CD4-positive, alpha-beta T cell treated with Interleukin-4 for 1 hour (primary cell): ENCODE measurements at regions not wholly inside any gene's neighbourhood (a gene's known extent, or its start where the extent isn't known, plus 50 kb on each side); places are given as distances from the start of the nearest gene placed in this dataset.

Source experiments
- DNase-seq, 2 donors: peaks; one replicate each; pipeline ENCODE4 v3.0.0-alpha.2; 2020 to 2022

DNA sequence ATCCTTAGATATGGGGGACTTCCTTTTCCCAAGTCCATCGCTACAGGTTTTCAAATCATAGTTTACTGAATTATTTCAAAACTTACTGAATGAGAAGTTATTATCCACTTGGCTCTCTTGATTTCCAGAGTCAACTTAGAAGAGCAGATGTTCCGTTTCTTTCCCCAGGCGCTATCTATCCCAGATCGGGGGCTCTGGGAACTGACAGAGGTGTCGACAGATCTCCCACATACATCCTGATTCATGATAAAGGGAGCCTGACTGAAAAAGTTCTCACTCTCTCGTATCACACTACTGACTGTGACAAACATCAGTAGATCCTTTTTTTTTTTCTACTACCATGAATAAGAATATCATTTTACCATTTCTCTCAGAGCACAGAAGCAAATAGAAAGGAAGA lies 654.8 kb downstream of the RNF144B start:
- no peak for DNase-seq

DNA sequence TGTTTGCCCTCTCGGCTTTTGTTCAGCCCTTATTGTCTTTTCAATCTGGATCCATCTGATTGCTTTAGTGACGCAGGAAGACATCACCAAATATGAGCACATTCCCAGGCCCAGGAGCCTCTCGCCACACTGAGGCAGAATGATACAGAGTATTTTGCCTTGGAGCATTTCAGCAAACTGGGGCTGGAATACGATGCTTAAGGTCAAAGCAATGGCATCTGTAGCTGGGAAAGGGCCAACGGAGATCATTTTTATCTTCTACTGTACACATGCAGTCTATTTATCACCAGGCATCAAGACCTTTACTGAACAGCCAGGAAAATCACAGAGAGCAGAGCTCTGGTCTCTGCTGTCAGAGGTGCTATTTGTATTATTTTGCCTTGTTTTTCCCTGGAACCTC lies 655.3 kb downstream of the RNF144B start:
- DNase-seq: no peak

DNA sequence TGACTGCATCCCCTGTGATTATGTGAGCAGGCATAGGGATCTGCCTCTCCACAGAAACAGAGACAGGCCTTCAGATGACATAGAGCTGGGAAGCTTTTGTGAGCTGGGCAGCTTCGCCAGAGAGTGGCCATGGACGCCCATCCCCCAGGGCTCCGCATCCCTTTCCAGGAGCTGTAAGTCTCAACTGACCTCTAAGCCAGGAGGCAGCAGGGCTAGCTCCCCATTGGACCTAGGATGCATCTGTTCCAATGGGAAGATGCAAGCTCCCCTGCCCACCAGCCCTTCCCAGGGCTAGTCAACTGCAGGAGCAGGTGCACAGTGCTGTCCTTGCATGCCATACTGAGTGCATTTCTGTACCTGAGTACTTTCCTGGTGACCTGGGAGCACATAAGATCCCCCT lies 663.6 kb downstream of the RNF144B start:
- DNase-seq: no peak

GRCh38 chr6:19052219-19052618 lies 665.1 kb downstream of the RNF144B start:
- DNase-seq: no peak

GRCh38 chr6:19059102-19059501 lies 672.0 kb downstream of the RNF144B start:
- no peak for DNase-seq

DNA sequence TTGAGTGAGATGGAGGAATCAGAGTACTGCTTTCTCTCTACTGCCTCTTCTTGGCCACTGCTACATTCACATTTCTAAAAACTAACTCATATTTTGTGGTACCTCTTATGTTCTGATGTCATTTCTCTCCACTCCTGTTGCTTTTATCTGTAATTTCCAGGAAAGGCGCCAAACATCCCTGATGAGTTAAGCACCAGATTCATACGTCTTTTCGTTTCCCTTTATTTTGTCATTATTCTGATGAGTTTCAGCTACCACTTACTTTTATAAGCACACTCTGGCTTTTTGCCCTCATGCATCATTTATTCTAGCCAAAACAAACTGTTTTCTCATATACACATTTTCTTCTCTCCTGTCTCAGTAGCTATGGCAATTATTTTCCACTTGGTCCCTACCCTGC lies 680.0 kb downstream of the RNF144B start:
- no peak for DNase-seq

- DNase-seq: no peak
These were observed 683.4 kb downstream of the RNF144B start for GRCh38 chr6:19070520-19070919.

DNA sequence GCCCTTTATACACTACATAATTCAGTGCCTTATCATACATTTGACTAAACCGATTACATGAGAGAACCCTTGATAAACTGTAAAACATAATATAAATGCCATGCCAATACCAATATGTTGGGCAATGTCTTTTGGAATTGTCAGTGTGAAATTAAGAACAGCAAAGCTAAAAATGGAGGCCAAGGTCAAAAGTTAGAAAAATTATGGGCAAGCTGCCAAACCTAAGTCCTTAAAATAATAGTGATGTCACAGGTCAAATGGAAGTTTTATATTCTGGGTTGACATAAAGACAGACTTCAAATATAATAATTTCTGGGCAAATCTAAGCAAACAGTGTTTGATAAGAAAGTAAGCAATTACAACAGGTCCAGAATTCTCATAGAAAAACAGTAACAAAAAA lies 696.7 kb downstream of the RNF144B start:
- DNase-seq: no peak

DNA sequence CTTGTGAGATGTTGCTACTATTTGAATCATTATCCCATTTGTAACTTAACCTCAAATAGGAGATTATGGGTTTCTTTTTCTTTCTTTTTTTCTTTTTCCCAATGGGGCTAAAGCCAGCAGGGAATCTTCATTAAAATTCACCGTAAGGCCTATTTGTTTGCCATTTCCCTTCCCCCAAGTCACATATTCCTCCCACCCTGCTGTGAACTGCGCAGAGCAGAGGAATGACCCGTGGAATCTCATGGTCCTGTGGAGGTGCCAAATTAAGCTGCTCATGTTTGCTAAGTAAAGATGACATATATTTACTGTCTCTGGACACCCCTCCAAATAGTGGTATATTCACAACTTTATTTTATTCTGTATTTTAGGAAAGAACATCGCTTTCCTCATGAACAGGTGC lies 699.3 kb downstream of the RNF144B start:
- no peak for DNase-seq

GRCh38 chr6:19087296-19087695 lies 700.1 kb downstream of the RNF144B start:
- DNase-seq: no peak

GRCh38 chr6:19087897-19088296 lies 700.7 kb downstream of the RNF144B start:
- DNase-seq: no peak

GRCh38 chr6:19100752-19101151 lies 713.6 kb downstream of the RNF144B start:
- DNase-seq: no peak

DNA sequence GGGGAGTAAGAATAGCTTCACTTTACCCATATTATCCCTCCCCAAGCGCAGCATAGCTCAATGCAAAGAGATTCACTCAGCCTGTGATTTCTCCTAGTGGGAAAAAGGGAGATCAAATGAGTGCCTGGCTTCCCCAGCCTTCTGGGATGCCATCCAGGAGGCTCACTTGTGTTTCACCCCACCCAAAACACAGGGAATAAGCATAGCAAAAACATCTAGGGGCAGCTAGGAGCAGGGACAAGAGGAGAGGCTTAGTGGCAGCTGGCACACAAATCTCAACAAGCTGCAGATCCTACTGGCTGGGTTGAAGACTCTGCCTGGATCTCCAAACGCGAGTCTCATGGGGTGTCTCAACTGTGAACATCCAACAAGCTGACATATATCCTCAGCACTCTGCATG lies 715.8 kb downstream of the RNF144B start:
- DNase-seq: no peak

GRCh38 chr6:19107468-19107867 lies 720.3 kb downstream of the RNF144B start:
- no peak for DNase-seq

DNA sequence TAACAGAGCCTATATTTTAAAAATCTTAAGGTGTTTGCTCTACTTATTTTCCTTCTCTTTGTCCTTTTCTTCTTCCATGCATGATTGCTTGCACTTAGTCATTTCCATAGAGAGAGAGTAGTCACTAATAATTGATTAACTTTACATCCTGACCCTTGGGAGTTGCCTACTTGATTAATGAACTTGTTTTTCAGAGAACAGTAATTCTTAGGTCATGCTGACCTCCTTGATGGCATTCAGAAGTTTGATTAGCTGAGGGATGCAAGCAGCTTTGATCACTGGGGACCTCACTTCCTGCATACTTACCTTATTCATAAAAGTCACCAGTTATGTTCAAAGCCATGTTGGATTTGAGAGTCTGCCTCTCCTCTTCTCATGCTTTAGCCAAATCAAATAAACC lies 715.6 kb upstream of the ID4 start:
- no peak for DNase-seq

- no peak for DNase-seq
These were observed 710.1 kb upstream of the ID4 start for GRCh38 chr6:19127081-19127480.

DNA sequence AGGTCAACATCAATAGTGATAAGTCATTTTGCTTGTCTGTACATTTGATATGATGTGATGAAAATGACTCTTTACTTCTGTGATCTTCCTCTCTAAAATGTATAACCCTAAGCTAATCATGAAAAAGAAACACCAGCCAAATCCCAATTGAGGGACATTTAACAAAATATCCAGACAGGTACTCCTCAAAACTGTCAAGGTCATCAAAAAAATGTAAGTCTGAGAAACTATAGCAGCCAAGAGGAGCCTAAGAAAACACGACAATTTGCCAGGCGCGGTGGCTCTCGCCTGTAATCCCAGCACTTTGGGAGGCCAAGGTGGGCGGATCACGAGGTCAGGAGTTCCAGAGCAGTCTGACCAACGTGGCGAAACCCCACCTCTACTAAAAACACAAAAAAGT lies 708.5 kb upstream of the ID4 start:
- DNase-seq: no peak

DNA sequence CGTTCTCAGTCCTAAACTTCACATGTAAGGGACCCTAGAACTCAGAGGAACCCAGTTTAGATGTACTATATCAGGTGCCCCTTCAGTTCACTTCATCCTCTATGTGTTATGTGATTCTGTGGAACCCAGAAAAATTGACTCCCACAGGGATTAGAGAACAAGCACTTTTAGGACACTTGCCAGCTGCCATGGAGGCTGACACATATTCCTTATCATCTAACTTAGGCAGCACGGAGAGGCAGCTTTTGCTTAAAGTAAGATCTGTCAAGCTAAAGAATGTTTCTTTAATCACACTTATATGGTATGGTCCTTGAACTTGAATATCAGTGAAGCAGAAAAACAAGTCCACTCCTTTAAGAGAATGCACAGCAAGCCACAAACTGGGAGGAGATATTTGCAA lies 701.5 kb upstream of the ID4 start:
- DNase-seq: no peak

DNA sequence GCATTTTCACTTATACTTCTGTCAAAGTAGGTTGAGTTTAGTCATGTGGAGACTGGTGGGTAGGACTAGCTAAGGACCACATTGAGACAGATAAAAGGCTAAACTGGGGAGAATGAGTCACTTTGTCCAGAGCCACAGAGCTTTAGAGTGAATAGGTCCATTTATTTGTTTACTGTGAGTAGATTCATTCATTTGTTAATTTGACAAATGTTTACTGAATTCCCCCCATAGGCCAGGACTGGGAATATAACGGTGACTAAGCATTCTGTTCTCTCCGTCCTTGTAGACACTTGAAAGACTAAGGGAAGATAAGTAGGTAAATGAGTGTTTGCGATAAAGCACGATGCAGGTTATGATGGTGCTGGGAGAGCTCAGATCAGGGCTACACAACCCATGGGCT lies 699.7 kb upstream of the ID4 start:
- no peak for DNase-seq

DNA sequence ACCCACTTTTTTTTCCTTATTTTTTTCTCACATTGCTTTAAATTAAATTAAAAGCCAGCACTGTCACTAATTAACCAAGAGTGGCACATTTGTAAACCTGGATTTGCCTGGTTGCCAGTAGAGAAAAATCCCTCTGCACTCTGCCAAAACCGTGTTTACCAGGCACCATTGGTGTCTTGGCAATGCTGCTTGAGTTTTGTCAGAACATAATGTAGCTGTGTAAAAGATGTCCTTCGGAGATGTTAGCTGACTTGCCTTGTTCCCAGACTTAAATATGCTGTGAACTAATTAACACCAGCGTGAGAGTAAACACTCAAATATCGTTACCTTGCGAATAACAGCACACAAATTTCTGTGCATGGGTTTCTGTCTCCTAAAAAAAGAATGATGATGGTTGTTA lies 694.9 kb upstream of the ID4 start:
- DNase-seq: no peak

DNA sequence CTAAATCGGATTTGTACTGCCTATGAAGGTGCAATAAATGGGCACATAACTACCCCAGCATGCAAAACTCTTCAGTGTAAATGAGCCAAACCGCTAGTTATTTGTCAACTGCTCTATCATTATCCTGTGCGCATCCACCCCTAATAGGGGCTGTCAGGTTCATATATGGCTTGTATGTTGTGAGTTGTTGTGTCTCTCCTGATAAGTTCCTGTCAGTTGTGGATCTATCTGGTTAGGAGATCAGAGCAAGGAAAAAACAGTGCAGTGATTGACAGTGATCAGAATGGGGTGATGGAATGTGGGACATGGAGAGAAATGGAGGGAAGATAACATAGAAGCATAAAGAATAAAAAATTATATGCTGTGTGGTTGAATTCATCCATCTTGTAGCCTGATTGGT lies 686.9 kb upstream of the ID4 start:
- DNase-seq: no peak

- DNase-seq: no peak
These were observed 683.7 kb upstream of the ID4 start for GRCh38 chr6:19153270-19153980.

DNA sequence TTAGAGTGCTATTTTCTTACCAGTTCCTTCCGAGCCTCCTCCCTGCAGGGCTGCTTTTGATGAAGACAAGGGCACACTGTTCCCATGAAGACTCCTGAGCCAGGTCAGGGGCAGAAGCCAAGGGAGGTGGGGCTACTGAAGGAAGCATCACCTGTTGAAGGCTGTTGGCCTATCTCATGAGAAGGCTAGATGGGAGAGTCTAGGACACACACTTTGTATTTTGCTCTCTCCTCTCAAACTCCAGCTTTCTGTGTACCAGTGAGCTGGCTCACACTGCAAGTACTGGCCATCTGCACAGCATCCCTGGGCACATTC lies 683.2 kb upstream of the ID4 start:
- no peak for DNase-seq

DNA sequence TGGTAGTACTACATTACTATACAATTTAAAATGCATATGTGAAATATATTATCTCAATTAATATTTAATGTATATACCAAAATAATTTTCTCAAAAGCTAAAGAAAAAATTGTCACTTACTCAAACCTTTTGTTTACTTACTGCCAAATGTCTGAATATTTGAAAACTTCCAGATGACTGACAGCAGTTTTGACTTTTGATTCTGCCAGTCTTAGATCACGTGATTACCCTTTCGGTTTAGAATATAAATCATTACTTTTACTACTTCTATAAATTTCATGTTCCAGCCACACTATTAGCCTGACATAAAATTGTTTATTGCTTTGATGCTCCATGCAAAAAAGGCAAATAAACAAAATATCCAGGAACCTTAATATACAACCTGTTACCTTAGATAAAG lies 680.7 kb upstream of the ID4 start:
- no peak for DNase-seq

DNA sequence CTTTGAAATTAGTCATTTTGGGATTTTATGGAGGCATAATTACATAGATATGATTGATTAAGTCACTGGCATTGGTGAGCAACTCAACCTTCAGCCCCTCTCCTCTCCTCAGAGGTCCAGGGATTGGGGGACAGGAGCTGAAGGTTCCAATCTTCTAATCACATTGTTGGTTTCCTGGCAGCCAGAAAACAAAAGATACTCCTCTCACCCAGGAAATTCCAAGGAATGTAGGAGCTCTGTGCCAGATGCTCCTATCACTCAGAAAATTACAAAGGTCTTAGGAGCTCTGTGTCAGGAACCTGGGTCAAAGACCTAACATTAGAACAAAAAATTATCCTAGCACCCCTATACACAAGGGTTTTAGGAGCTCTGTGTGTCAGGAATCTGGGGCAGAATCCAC lies 679.7 kb upstream of the ID4 start:
- no peak for DNase-seq

DNA sequence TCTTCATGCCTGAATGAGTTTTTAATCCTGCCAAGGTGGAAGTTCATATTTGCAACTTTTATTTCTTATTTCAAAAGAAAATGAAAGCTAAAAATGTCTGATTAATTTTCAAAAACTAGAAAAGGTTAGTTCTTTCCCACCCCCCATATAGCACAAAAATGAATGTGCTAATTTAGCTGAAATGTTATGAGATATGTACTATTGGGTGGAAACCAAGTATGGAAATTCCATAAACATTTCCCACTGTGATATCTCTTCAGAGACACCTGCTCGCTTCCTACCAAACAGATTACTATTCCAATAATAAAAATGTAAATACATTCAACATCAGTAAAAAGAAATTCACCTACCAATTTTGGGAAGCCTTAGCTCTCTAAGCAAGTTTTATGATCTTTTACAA lies 678.6 kb upstream of the ID4 start:
- no peak for DNase-seq
